HG02884 (cell line): ENCODE measurements at regions not wholly inside any gene's neighbourhood (a gene's known extent, or its start where the extent isn't known, plus 50 kb on each side); places are given as distances from the start of the nearest gene placed in this dataset.

Source experiments
- ATAC-seq: cut with Tn5 transposase; IDR thresholded peaks from one replicate; pipeline ENCODE4 v1.9.1; 2021; ENCODE audit warnings: mild to moderate bottlenecking, moderate library complexity; ENCODE audit not compliant: unreplicated experiment

DNA sequence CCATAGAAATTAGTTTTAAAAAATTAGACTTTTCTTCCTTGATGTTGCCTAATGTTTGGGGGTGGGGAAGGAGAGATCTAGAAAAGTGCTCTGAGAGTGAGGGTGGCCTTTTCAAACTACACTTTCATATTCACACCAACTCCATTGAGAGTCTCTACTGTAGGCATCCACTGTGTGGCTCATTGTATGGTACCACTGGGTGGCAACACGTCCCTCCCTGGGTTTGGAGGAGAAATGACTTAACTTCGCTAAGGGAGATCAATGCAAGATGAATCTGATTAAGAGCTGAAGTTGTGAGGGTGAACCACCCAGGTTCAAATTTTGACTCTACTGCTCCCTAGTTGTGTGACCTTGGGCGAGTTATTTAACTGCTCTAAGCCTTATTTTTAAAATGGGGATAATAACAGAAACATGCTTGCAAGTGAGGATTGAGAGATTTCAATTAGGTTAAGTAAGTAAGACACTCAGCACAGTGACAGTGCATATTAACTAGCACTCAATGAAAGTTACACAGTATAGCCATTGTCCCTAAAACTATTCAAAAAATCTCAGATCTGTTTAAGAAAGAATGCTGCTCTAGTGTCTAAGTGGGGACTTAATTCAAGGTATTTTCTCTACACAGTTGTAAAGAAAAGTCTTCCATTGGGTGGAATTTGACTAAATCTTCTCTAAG is 193.5 kb upstream of the CNR1 start:
- no peak for ATAC-seq

DNA sequence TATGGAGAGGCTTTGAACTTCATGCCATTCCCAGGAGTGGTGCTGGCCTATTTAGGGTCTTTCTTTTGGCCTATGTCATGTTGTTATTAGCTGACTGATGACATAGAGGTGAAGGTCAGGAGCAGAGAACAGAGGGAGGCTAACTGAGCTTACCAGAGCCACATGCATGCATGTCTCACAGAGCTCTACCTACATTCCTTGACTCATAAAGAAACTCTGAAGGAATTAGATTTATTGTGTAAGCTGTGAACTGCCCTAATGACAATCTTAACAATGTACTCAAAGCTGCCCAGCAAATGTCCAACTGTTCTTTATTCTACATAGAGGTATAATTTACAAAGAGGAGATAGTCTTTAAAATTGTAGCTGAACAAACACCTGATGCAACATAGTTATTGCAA is 192.7 kb upstream of the CNR1 start:
- no peak for ATAC-seq

DNA sequence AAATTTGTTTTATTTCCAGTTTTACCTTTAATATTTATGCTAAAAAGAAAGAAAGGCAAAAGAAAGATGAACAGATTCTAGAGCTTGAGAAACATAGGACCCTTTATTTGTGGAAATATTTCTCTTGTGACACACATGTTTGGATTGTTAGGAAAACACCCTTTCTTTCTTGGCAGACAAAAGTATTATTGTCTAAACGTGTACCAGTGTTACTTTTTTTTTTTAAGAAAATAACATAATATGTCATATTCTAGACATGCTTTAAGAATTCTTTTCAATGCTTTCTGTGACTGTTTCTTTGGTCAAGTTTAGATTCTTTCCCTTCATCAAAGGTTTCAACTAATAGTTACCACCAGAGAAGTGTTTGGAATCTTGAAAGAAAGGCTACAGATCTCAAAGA is 183.4 kb upstream of the CNR1 start:
- no peak for ATAC-seq

- no peak for ATAC-seq
Measured at GRCh38 chr6:88342336-88342735, 176.2 kb upstream of the CNR1 start.

DNA sequence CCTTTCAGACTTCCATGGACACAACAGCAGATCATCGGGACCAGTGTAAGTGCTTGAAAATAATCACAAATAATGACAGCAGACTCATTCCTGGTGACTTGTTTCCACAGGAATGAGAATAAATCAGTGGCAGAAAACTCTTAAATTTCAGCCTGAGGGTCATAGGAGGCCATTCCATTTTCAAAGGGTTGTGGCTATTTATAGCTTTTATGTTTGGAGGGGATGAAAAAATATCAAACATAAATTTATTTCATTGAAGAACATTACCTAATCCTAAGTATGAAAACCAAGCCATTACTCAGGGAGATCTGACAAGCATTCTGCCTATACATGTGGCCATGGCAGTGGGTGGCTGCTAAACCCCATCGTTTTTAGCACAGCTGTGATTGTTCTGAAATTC is 173.6 kb upstream of the CNR1 start:
- no peak for ATAC-seq

- ATAC-seq = no peak
Measured at GRCh38 chr6:88321306-88321705, 155.2 kb upstream of the CNR1 start.

- ATAC-seq = no peak
Measured at GRCh38 chr6:88311561-88311960, 145.4 kb upstream of the CNR1 start.

DNA sequence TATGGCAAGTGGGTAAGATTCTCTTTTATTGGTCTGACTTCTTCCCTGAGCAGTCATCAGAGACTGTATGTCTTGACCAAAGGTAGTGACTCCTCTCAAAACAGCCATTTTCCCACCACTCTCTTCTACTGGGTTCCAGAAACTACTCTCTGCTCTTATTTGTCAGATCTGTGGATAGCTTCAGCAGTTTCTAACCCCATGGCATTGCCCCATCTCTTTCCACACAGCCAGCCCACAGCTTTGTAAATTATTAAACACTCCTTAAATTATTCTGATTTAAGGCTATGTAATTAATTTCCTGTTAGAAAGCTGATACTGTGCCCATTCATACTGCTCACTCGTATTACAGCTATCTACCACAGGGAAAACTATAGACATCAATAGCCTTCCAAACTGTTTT is 138.4 kb upstream of the CNR1 start:
- no peak for ATAC-seq

DNA sequence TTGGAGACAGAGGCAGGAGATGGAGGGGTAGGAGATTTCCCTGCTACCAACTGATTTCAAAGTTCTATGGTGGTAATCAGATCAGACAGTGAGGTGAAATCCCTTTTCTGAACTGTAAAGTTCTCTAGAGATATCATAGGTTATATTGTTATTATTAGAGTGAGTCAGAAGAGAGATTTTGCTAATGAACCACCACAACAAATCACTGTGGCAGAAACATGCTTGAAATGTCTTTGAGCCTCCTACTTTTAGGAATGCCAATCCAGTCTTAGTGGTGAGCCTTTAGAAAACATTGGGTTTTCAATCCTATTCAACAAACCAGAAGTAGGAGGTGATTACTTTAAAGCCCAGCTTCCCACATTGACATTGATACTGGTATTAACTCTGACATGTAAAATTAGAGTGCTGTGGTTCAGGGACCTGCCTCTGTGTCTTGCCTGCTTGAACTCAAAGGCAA is 136.7 kb upstream of the CNR1 start:
- no peak for ATAC-seq

- ATAC-seq = no peak
Measured at GRCh38 chr6:88301888-88302768, 136.0 kb upstream of the CNR1 start.

GRCh38 chr6:88301256-88301655 is 135.1 kb upstream of the CNR1 start:
- ATAC-seq = no peak

DNA sequence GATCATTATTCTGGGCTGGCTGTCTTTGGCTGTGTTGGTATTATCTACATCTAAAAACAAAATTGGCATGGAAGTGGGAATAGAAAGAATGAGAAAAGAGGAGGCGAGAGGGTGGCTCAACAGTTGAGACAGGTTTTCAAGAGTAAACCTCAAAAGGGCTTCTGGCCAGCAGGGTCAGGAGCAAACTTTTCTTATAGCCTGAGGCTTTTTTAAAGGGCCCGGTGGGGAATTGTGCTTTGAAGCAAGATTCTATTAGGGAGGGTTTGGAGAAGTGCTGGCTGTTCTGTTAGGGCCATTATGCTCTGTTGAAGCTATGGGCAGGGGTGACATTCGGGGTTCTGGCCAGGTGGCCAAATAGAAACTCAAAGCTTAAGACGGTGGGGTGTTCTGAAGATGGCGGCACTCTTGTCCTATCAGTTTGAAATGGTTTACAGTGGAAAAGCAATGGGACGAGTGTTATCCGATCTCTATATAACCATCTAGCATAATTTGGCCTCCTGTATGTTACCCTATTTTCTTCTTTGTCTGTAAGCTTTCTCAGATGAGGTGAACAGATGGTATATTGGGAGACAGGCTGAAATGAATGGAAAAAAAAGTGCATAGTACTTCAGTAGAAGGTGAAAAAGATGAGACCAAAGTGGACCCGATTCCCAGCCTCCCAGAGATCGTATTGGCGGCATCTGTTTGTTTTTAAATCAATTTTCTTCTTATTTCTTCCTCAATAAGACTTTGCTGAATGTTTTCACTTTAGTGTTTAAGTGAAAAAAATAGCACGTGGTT is 132.1 kb upstream of the CNR1 start:
- ATAC-seq = no peak

- no peak for ATAC-seq
Measured at GRCh38 chr6:88296694-88297093, 130.5 kb upstream of the CNR1 start.

DNA sequence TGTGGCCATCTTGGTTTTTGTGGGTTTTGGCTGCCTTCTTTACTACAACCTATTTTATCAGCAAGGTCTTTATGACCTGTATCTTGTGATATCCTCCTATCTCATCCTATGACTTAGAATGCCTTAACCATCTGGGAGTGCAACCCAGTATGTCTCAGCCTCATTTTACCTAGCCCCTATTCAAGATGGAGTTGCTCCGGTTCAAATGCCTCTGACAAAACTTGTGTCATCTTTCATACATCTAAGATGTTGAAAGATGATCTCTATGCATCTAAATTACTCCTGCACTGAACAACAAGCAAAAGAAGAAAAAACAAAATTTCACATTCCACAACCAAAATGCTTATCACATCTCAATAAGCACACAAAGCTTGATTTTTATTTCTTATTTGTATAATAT is 129.5 kb upstream of the CNR1 start:
- no peak for ATAC-seq

DNA sequence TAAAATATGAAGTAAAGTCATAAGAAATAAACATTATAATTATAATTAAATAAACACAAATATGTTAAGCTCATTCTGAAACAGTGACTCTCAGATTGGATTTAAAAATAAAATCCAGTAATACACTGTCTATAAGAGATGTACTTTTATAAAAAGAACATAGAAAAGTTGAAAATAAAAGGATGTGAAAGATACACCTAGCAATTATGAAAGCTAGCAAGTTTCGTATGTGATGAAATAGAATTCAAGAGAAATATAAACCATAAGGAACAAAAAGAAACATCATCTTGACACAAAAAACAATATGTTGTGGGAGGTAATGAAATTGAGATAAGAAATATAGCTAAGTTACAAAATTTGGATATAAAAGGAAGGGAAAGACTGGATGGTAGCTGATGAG is 128.6 kb upstream of the CNR1 start:
- ATAC-seq = no peak

- no peak for ATAC-seq
Measured at GRCh38 chr6:88290411-88290810, 124.3 kb upstream of the CNR1 start.

- ATAC-seq = no peak
Measured at GRCh38 chr6:88287696-88288095, 121.5 kb upstream of the CNR1 start.

- ATAC-seq = no peak
Measured at GRCh38 chr6:88276331-88276730, 110.2 kb upstream of the CNR1 start.

GRCh38 chr6:88268508-88268907 is 102.4 kb upstream of the CNR1 start:
- ATAC-seq = no peak

- ATAC-seq = no peak
Measured at GRCh38 chr6:88266126-88266525, 100.0 kb upstream of the CNR1 start.

- ATAC-seq = no peak
Measured at GRCh38 chr6:88263591-88263990, 97.4 kb upstream of the CNR1 start.

DNA sequence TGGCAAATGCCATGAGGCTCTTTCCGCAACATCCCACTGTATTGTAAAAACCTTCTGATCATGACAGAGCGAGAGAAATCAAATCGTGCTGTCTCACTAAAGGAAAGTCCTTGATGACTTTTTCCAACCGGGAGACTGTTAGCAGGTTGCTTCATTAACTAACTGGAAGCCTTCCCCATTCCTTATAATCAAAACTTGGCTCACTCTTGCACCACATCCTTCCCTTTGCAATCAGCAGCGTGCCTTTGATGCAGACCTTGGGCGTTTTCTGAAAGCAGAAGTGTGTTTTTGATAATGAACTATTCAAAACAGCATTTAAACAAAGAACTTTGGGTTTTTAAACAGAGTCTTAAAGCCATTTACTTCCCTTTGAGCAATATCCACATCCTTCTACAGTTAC is 96.2 kb upstream of the CNR1 start:
- no peak for ATAC-seq
